Nucleus accumbens (tissue), 56 donors: ENCODE measurements at regions not wholly inside any gene's neighbourhood (a gene's known extent, or its start where the extent isn't known, plus 50 kb on each side); places are given as distances from the start of the nearest gene placed in this dataset.
"Not testable (repeated sequence)": the region's sequence is repeated elsewhere in the genome, so short reads cannot be mapped to it uniquely, and the experiment has no call there.

Source experiments
- DNase-seq, 56 donors: peaks; one replicate each; lab custom pipeline; 2025; lab: John Stamatoyannopoulos, UW

DNA sequence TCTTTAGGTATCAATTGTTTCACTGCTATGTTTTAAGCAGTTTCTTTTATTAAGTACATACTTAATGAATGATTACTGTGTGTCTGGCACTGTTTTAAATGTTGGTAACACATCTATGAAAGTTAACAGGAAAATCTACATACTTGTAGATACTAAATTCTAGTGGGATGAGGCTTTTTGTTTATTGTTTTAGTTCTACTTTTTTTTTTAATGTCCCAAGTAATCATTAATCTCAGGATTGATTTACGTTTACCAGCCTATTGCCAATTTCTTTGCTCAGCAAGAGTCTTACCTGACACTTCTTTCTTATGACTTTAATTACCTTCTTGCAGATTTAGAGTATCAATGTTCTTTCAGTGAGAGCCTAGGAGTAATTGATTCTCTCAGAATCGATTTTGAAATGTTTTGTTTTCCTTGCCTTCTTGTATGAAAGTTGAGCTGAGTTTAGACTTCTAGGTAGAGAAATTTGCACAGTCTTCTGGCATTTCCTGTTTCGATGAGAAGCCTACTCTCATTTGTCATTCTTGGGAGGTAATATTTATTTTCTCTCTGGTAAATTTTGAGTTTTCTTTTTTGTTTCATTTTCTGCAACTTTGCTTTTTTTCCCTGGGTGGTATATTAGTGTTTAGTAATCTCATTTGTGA is 235.2 kb upstream of the ANKRD50 start:
- no peak for DNase-seq

GRCh38 chr4:124946696-124947095 is 234.2 kb upstream of the ANKRD50 start:
- DNase-seq, result no peak

GRCh38 chr4:124945422-124945821 is 232.9 kb upstream of the ANKRD50 start:
- DNase-seq, result no peak

DNA sequence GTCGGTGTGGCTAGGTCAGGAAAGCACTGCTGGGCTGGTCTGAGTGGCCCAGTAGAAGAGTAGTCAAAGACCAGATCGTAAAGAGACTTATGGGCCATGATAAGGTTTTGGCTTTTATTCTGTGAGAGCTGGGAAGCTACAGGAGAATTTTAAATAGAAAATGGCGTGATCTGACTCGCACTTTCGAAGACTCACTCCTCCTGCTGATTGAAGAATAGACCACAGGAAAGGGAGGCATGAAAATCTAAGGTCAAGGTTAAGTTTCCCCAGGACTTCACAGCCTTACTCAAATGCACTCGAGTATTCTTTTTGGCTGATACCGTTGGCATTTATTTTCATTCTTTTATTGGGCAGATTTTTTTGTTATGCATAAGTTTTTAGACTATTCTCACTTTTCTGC is 231.4 kb upstream of the ANKRD50 start:
- DNase-seq, result no peak

DNA sequence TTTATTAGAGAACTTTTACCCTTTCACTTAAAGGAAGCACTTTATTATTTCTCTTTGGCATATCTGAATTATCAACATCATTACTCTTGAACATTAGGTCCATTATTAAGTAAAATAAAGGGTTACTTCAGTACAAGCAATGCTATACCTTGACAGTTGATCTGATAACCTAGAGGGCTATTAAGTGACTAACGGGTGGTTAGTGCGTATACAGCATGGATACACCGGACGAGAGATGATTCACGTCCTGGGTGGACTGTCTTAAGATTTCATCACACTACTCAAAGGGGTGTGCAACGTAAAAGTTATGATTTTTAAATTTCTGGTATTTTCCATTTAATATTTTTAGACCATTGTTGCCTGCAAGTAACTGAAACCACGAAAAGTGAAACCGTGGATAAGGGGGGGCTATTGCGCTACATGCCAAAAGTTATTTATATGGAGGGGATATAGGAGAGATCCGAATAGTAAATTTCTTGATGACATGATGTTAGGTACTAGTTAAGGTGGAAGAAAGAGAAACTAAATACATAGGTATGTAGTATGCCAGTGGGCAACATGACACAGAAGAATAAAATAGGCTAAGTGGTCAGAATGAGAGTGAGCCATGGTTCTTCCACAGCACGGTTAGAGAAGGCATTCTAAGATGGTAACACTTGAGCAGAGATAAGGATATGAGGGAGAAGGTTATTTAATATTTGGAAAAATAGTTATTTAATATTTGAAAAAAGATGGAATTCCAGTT is 230.8 kb upstream of the ANKRD50 start:
- no peak for DNase-seq

DNA sequence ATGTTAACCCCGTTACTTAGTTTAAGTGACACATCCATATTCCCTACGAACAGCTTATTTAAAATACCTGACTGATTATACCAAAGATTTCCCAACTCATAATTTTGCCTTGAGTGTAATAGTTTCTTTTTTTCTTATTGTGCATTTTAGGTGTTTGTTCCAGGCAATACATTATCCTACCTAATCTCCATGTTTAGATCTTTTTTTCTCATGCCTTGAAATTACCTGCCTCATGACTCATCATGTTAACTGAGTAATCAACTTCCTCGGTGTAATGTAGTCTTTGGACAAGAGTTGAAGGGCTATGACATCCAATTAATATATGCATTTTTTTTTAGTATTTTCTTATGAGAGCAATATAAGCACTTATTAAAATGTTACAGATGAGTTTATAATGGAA is 228.7 kb upstream of the ANKRD50 start:
- no peak for DNase-seq

GRCh38 chr4:124940387-124940786 is 227.9 kb upstream of the ANKRD50 start:
- DNase-seq, result no peak

DNA sequence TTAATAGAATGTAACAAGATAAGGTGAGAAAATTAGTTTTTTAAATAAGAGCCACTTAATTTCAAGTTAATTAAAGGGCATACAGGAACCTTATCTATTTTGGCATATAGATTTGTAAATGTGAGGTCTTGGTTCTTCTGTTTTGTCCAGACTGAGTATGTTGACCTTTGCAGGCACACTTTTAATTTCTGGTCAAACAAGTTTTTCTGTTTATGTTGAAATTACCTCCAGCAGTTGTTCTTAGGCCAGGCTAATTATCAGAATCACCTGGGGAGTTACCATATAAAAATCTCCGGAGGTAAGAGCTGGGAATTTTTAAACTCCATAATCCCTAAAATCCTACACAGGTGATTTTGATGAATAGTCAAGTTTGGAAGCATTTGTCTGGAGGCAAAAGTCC is 227.4 kb upstream of the ANKRD50 start:
- DNase-seq, result no peak

DNA sequence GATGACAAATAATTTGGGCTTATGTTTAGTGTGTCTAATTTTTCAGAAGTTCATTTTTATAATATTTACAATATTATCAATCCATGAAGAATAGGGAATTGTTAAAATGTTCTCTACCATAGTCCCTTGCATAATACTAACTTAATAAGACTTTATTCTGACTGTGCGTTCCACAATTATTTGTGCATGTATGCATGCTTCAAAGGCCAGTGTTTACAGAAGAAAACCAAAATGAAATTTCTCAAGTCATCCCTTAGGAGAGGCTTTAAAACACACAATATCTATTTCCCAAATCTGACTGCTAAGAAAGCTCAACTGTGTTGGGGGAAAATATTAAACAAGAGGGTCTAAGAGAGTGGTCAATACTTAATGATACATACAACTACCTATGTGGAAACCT is 226.3 kb upstream of the ANKRD50 start:
- no peak for DNase-seq

- DNase-seq, result no peak
Measured at GRCh38 chr4:124937993-124938392, 225.5 kb upstream of the ANKRD50 start.

DNA sequence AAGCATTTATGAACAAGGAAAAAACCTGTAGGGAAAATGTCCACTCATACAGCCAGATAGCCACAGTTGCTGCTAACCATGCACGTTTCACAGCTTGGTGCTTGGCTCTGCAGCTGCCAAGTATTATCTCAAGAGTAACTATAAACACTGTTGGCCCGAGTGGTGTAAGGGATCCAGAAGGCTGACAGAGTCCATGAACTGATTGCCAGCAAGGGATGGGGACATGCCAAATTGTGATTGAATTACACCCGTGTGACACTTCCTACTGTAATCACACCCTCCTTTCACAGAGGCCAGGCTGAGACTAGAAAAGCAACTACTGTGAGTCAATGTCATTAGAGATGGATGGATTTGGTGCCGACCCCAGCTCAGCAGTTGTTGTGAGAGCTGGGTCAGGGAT is 223.9 kb upstream of the ANKRD50 start:
- no peak for DNase-seq

DNA sequence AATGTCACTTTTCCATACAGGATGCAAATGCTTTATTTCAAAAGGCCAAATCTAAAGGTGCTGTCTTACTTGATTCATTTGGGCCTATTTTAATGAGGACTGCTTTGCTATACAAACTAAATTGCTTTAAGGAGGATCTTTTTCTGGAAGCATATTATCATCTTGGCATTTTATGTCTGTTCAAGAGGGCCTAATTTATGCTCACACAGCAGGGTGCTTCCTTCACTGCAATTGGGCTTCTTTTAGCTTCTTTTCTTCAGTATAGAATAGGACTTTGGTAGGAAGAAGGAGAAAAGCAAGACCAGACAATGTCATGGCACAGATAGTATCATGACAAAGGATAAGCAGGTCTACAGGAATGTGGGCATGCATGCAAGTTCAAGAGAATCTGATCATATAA is 222.4 kb upstream of the ANKRD50 start:
- no peak for DNase-seq

- no peak for DNase-seq
Measured at GRCh38 chr4:124933521-124933920, 221.0 kb upstream of the ANKRD50 start.

DNA sequence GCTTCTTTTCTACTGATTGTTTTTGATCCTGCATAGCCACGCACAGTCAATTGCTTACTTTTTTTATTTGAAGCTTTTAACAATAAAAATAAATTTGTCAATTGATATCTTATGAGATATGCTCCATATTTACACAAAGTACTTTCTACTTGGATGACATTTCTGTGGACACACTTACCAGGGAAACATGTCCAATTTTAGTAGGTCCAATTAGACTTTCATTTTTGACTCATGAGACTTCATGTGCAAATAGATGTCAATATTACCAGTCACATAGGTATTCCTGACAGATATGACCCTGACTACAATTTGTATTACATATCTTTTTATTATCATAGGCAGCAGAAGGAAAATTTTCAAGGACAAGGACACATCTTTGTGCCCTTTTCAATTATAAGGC is 219.9 kb upstream of the ANKRD50 start:
- no peak for DNase-seq

- no peak for DNase-seq
Measured at GRCh38 chr4:124931050-124931449, 218.5 kb upstream of the ANKRD50 start.

- not testable (repeated sequence) for DNase-seq
Measured at GRCh38 chr4:124922748-124923147, 210.2 kb upstream of the ANKRD50 start.

GRCh38 chr4:124918559-124919122 is 206.1 kb upstream of the ANKRD50 start:
- no peak for DNase-seq

DNA sequence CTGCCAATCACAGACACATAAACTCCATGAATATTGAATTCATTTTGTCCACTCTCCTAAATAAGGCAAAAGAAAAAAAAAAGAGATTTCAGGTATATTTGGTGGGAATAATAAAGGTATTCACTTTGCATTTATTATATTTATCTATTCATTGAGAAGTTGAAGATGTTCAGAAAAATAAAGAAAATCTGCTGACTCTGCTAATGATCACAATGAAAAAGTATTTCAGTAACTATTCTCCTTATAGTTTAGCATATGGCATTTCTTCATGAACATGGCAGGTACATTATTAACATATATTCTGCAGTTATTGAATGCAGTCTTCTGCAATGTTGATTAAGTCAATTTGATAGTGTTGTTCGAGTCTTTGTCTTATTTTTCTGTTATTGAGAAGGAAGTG is 202.5 kb upstream of the ANKRD50 start:
- no peak for DNase-seq

GRCh38 chr4:124913237-124913636 is 200.7 kb upstream of the ANKRD50 start:
- DNase-seq, result no peak

DNA sequence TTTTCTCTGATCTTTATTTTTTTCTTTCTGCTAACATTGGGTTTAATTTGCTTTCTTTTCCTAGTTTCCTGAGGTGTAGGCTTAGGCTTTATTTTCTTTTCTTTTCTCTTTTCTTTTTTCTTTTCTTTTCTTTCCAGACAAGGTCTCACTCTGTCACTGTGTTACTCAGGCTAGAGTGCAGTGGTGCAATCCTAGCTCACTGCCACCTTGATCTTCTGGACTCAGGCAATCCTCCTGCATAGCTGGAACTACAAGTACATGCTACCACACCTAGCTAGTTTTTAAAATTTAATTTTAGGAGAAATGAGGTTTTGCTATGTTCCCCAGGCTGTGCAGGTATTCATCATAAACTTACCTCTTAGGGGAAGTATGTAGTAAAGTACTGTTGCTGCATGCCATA is 197.8 kb upstream of the ANKRD50 start:
- DNase-seq, result no peak

DNA sequence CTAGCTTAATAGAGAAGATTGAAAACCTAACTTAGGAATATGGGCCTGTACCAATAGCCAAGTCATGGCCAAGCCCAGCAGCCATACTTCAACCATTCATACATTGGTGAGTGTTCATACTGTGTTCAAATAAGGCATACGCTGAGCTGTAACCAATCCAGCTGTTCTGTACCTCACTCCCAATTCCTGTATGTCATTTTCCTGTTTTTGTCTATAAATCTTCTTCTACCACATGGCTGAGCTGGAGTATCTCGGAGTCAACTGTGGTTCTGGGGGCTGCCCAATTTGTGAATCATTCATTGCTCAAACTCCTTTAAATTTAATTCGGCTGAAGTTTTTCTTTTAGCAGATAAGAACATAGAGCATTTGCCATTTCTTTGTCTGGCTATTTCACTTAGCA is 195.3 kb upstream of the ANKRD50 start:
- no peak for DNase-seq

- no peak for DNase-seq
Measured at GRCh38 chr4:124905441-124905840, 192.9 kb upstream of the ANKRD50 start.
